ENCODE measurements at regions not wholly inside any gene's neighbourhood (a gene's known extent, or its start where the extent isn't known, plus 50 kb on each side); places are given as distances from the start of the nearest gene placed in this dataset.

DNA sequence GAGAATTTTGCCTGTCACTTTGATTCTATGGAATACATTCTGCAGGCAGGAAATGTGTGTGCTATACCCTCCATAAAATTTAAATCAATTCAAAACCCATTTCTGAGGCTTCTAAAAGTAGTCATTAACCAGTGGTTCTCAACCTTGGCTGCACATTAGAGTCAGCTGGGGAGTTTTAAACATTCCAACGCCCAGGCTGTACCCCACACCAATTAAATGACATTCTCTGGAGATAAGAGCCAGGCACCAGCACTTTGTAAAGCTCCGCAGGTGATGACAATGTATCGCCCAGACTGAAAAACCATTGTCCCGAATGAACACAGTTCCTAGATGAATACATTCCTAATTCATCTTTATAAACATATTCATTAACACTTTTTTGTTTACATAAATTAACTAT lies 110.6 kb upstream of the MB21D2 start:
- H3K27ac ChIP-seq: no peak overlapping the region
- 60 to 68% (median 65%) methylated on average over 4 of the region's 4 CpGs for WGBS, 5 donors
- H3K4me3 ChIP-seq: no peak overlapping the region
- TF ChIP-seq, protein P1, sequence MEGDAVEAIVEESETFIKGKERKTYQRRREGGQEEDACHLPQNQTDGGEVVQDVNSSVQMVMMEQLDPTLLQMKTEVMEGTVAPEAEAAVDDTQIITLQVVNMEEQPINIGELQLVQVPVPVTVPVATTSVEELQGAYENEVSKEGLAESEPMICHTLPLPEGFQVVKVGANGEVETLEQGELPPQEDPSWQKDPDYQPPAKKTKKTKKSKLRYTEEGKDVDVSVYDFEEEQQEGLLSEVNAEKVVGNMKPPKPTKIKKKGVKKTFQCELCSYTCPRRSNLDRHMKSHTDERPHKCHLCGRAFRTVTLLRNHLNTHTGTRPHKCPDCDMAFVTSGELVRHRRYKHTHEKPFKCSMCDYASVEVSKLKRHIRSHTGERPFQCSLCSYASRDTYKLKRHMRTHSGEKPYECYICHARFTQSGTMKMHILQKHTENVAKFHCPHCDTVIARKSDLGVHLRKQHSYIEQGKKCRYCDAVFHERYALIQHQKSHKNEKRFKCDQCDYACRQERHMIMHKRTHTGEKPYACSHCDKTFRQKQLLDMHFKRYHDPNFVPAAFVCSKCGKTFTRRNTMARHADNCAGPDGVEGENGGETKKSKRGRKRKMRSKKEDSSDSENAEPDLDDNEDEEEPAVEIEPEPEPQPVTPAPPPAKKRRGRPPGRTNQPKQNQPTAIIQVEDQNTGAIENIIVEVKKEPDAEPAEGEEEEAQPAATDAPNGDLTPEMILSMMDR (IDR thresholded peaks at IDR 0.05): no peak
- TF ChIP-seq EP300 (IDR thresholded peaks at IDR 0.05): no peak
- TF ChIP-seq POLR2A (IDR thresholded peaks at IDR 0.05): no peak
- no peak for TF ChIP-seq POLR2AphosphoS5 (IDR thresholded peaks at IDR 0.05)
- no peaks in the 10 kb centered on the region for H3K36me3 ChIP-seq
- H3K4me1 ChIP-seq: no peaks in the 10 kb centered on the region
- intact Hi-C loops (cut with DNase I; ENCODE audit: low total_unique reads): no loop called here
- DNase-seq: no peak
- no peaks in the 10 kb centered on the region for H3K9me3 ChIP-seq
- H3K27me3 ChIP-seq: no peaks in the 10 kb centered on the region

DNA sequence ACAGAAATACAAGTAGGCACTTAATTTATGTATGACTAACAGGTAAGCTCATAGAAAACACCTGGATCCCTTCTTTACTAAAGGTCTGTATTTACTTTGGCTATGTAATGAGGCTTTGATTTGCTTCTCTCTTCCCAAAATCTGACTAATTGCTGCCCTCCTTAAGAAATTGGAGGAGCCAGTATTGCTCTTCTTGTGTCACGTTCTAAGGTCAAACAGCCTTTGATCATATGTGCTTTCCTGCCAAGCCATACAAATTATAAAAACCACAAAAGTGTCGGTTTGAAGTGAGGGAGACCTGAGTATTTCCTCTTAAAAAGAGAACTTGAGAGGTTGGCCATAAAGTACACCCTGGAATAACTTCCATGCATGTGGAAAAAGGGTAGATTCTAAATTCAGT lies 112.1 kb upstream of the MB21D2 start:
- TF ChIP-seq EP300 (IDR thresholded peaks at IDR 0.05): no peak
- TF ChIP-seq POLR2AphosphoS5 (IDR thresholded peaks at IDR 0.05): no peak
- TF ChIP-seq POLR2A (IDR thresholded peaks at IDR 0.05): no peak
- TF ChIP-seq, protein P1 (IDR thresholded peaks at IDR 0.05): no peak
- DNase-seq: no peak
- Histone ChIP-seq H3K4me3 (no peak overlapping the region), H3K36me3 (no peaks in the 10 kb centered on the region), H3K9me3 (no peaks in the 10 kb centered on the region), H3K27me3 (no peaks in the 10 kb centered on the region), H3K27ac (no peak overlapping the region), H3K4me1 (no peaks in the 10 kb centered on the region)
- intact Hi-C loops (cut with DNase I; ENCODE audit: low total_unique reads): no loop called here
- WGBS, 5 donors: 22 to 31% (median 28%) methylated on average over 2 of the region's 2 CpGs

DNA sequence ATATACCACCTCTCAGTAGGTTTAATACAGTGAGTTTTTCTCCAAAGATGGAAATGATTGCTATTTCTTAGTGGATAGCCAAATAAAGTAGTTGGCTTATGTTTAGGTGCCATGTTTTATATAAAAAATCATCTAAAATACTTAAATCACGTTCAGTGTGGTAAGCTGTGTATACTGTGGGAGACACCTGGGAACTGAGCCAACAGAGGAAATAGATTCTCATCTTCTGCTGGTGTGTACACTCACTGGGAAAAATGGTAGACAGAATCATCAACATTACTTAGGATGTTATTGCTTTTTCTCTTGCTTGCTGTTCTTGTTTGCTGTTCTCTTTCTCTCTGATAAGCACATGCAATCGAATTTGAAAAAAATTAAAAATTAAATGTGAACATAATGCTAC lies 112.6 kb upstream of the MB21D2 start:
- intact Hi-C loops (cut with DNase I; ENCODE audit: low total_unique reads): no loop called here
- Histone ChIP-seq H3K27ac (no peak overlapping the region), H3K4me1 (no peaks in the 10 kb centered on the region), H3K9me3 (no peaks in the 10 kb centered on the region), H3K36me3 (no peaks in the 10 kb centered on the region), H3K27me3 (no peaks in the 10 kb centered on the region), H3K4me3 (no peak overlapping the region)
- DNase-seq: no peak
- TF ChIP-seq POLR2A (IDR thresholded peaks at IDR 0.05) (no peak), EP300 (IDR thresholded peaks at IDR 0.05) (no peak), POLR2AphosphoS5 (IDR thresholded peaks at IDR 0.05) (no peak)
- TF ChIP-seq, protein P1 (IDR thresholded peaks at IDR 0.05): no peak
- WGBS, 5 donors: 18 to 33% (median 23%) methylated on average over 2 of the region's 2 CpGs

DNA sequence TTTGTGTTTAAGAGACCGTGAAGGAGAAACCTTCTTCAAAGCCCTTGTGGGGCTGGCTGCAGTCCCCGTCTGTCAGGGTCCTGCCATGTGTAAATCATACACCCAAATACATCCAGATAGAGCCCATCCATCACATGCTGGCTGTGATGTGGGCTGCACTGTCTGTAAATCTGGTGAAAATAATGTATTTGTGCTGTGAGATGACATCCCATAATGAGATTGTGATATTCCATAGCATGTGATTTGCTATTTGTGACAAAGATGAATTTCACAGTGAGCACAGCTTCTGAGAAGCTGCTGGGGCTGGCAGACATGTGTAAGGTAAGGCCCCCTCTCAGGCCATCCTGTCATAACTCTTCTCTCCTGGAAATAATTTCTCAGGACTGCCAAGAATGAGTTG lies 114.3 kb upstream of the MB21D2 start:
- no peaks in the 10 kb centered on the region for H3K27me3 ChIP-seq
- DNase-seq: no peak
- H3K36me3 ChIP-seq: no peaks in the 10 kb centered on the region
- no peaks in the 10 kb centered on the region for H3K4me1 ChIP-seq
- intact Hi-C loops (cut with DNase I; ENCODE audit: low total_unique reads): no loop called here
- 43 to 83% (median 66%) methylated on average over 2 of the region's 2 CpGs for WGBS, 5 donors
- no peak overlapping the region for H3K27ac ChIP-seq
- H3K9me3 ChIP-seq: no peaks in the 10 kb centered on the region
- H3K4me3 ChIP-seq: no peak overlapping the region
- TF ChIP-seq, protein P1 (IDR thresholded peaks at IDR 0.05): no peak
- TF ChIP-seq EP300 (IDR thresholded peaks at IDR 0.05) (no peak), POLR2A (IDR thresholded peaks at IDR 0.05) (no peak)
